Left renal cortex interstitium (tissue), 4 donors: ENCODE measurements at regions not wholly inside any gene's neighbourhood (a gene's known extent, or its start where the extent isn't known, plus 50 kb on each side); places are given as distances from the start of the nearest gene placed in this dataset.

Experiments used
- DNase-seq, 4 donors: peaks; one replicate each; pipeline ENCODE4 v3.0.0-alpha.2; 2013; ENCODE audit warnings: low read depth in 4 of 4, low spot score in 2 of 4, missing footprints in 1 of 4

DNA sequence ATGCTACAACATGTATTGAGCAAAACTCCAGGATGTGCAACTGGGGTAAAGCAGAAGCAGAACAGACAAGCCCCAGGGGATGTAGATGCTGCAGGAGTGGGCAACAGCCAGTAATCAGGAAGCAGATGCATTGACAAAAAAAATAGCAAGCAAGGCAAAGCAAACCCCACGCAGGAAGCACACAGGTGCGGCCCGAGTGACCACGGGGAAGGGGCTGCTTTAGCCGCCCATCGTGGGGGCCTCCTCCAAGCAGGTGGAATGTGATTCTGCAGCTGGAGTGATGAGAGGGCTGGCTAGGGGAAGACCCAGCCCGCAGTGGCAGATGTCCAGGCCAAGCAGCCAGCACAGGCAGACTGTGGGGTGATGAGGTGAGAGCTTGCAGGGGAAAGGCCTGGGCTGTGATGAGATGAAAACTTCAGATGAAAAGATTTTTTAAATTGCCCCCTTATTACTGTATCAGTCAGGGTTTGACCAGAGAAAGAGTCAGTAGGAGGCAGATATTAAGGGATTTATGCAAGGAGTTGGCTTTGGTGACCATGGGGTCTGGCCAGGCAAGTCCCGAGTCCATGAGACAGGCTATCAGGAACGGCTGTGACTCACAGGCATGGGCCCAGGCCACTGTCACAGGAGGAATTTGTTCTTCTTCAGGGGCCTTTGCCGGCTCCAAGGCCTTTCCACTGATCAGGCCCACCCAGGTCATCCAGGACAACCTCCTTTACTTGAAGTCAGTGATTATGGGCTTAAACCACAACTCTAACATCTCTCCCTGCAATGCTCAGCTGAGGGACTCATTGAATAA is 207.6 kb downstream of the ANKRD60 start:
- DNase-seq = no peak

DNA sequence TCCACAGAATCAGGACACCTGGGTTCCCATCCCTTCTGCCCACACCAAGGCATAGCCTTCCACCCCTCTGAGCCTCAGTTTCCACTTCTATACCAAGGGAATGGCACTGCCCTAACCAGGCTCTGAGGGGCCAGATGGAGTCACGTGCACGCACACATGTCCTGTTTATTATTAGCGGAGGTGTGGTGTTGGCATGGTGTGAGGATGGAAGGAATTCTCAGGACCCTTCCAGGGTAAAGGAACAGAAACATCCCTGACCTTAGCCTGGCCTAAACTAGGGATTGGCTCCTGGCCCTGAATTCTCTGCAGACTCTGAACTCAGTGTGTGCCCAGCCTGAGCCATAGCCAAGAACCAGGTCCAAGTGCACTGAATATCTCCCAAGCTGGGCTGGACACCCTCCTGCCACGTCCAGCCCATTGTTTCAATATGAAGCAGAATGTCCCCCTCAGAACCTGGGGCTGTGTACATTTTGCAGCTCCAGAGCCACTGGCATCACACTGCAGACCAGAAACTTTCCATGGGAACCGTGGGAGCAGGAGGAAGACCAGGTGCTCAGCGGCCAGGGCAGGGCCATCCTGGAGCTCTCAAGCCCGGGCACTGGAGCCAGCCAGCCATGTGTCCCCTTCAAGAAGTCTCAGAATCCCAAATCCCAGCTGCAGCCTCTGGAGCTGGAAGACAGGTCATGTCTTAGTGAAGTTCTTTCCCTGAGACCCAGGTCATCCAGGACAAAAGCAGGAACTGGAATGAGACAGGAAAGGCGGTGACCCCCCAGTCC is 208.4 kb downstream of the ANKRD60 start:
- no peak for DNase-seq

DNA sequence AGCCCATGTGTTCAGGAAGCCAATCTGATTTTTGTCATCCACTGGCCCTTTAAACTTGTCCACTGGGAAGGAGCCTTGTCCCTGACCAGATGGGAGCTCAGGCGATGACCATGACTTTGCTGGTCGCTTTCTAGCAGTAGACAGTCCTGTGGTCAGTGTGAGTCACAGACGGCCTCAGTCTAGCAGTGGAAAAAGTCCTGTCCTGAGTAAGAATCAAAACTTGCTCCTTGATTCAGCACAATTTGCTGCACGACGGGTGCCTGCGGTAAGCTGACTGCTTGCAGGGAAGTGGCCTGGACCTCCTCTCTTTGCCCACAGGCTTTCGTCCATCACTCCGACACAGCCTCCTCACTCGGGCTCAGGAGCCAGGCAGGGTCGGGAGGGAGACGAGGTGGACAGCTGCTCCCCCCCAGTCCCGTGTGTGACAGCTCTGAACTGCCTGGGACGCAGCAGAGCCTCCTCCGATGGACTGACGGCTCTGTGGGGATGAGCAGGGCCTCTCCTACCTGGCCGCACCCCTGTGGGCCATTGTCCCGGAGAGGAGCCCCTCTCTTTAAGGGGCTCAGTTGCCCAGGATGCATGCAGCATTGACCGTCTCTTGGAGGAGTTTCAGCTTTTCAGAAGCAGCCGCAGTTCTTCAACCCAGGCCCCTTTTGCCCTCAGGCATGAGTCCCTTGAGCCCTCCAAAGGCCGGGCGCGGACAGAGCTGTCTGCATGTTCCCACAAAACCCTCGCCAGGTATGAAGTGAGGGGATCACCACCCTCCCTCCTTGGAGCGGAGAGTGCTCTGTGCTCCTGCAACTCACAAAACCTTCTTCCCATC is 209.2 kb downstream of the ANKRD60 start:
- no peak for DNase-seq

DNA sequence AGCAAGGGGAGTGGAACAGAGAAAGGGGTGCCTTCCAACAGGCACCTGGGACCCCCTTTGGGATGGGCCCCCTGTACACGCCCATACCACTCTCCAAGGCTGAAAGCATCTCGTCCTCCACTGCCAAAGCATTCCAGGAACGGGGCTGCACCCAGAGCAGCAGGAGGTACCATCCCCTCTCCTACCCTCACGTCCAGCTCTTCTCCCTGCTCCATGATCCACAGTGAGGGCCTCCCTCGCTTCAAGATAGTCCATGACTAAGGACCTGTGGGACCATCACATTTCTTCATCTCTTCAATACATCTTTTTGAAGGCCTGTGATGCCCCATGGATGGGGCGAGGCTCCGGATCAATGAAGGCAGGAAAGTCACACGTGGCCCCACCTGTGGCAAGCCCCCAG is 209.9 kb downstream of the ANKRD60 start:
- DNase-seq = no peak

DNA sequence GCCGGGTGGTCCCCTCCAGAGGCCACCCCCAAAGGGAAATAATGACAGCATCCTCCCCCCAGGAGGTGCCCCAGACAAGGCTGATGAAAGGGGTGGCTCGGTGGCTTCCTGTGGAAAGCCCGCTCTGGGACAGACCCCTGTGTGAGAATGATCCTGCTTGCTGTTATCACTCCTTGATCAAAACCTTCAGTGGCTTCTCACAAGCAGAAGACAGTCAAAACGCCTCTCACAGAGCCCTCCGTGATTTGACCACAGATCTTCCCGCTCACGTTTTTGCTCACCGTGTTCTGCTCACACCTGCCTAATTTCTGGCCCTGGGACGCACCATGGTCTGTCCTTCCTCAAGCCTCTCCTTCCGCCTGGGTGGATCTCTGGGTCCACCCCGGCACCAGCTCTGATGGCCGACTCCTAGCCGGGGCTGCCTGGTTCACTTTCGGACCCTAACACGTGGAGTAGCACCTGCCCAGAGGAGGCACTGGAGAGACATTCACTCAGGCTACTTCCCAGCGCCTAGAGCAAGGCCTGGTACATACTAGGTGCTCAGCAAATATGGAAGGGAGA is 210.4 kb downstream of the ANKRD60 start:
- no peak for DNase-seq

DNA sequence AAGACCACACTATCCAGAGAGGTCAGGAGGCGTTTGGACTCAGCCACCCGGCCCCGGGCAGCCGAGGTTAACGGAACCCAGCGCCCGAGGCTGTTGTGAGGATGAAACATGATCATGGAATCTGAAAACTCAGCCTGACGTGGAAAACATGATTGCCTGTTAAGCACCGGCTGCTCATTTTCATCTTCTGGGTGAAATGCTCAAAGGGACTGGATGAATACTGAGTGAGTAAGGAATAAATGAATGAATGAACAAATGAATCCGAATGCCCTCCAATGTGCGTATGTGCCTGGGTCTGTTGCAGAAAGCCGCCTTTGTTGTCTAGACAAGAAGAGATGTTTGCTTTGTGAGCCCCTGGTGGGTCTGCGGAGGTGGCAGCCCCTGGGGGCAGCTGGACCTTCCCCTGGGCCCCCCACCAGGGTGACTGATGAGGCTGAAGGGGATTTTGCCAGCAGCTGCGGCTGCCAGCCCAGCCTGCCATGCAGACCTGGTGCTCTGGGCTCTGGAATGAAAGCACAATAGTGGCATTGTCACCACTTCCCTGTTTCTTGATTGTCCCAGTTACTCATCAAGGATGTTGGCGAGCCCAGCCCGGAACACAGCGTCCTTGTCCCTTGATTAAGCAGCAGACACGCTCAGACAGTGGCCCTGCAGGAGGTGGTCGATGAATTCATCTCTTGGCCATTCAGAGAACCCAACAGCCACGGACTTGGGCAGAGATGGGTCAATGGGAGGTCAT is 211.1 kb downstream of the ANKRD60 start:
- DNase-seq = no peak

DNA sequence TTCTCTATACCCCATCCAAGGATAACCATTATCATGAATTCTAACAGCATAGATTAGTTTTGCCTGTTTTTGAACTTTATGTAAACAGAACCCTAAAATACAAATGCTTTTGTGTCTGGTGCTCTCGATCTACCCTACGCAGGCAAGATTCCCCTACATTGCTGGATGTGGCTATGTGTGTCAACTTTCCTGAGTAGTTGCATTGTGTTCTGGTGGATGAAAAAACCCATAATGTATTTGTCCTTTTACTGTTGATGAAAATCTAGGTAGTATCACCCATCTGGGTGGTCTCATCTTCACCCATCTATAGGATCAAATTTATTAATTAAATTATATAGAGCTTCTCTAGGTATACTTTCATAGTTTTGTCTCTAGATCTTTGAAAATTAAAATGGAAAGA is 211.7 kb downstream of the ANKRD60 start:
- DNase-seq = no peak

DNA sequence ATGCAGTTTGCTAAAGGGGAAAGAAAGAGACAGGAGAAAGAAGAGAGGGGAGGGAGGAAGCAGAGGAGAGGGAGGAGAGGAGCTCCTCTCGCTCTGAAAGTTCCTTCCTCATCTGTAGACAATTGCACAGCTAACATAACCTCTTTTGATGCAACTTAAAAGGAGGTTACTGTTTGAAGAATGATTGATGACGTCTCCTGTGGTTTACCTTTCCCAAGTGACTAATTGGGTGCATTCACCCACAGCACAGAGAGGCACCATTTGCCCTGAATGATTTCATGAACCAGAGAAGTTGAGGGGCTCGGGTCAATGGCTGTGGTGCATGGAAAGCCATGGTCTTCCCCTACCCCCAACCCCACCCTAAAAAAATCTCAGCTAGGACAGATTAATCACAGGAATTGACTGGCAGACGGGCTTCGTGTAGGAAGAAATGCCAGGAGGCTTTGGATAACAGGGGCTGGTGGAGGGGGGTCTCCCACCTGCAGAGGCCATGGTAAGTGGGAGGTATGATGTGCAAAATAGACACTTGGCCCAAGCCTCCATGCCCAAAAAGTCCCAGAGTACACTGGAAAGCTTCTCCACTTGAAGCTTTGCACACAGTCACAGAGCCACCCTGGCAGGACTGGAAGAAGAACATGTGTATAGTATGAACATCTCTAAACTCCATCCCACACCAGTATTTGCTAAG is 213.7 kb downstream of the ANKRD60 start:
- DNase-seq = no peak

DNA sequence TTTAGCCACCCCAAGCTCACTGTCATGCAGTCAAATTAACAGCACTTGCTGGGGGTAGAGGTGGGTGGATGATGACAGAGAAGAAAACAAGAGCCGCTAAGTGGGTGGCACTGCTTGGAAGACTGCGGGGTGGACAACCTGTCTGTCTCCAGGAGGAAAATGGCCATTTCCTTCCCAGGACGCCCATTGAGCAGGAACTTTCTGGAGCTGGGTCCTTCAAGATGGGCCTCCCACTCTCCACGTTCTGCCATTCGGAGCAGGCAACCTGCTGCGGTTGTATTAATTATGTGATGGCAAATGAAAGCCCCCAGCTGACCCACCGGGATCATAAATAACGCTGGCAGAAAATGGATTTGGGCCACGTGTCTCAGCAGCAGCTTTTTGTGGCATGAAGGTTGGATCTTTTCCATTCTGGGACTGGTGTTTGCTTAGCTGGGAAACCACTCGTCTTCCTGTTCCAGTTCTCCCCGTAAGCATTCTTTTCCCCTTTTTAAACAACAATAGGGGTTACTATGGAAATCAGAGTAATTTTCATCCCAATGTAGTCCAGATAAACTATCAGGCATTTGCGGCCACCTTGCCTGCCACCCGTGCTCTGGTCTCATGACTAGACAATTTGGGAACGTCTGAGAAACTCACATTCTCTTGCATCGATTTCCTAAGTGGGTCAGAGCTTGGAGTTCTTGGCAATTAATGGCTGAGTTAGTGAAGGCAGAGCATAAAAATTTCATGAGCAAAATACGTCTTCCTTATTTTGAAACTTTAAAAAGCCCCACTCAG is 215.5 kb downstream of the ANKRD60 start:
- DNase-seq = no peak

DNA sequence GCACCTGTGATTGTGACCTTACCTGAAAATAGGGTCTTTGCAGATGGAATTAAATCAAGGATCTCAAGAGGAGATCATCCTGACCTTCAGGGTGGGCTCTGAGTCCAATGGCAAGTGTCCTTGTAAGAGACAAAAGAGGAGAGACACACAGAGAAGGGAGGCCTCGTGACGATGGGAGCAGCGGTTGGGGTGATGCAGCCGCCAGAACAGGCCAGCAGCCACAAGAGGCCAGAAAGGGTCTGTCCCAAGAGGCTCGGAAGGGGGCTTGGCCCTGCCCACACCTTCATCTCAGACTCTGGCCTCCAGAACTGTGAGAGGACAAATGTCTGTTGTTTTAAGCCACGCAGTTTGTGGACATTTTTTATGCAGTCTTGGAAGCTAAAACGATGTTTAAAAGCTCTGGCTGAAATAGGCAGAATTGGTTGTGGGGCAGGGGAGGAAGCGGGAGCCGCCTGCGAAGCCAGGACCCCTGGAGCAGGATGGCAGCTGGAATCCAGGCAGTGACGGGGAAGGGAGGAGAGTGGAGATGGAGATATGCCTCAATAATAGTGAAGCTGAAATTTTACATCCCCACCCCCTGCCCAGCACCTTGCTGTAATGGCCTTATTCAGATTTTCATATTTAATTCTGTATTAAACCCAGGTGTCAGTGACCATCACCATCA is 216.4 kb downstream of the ANKRD60 start:
- DNase-seq = no peak

DNA sequence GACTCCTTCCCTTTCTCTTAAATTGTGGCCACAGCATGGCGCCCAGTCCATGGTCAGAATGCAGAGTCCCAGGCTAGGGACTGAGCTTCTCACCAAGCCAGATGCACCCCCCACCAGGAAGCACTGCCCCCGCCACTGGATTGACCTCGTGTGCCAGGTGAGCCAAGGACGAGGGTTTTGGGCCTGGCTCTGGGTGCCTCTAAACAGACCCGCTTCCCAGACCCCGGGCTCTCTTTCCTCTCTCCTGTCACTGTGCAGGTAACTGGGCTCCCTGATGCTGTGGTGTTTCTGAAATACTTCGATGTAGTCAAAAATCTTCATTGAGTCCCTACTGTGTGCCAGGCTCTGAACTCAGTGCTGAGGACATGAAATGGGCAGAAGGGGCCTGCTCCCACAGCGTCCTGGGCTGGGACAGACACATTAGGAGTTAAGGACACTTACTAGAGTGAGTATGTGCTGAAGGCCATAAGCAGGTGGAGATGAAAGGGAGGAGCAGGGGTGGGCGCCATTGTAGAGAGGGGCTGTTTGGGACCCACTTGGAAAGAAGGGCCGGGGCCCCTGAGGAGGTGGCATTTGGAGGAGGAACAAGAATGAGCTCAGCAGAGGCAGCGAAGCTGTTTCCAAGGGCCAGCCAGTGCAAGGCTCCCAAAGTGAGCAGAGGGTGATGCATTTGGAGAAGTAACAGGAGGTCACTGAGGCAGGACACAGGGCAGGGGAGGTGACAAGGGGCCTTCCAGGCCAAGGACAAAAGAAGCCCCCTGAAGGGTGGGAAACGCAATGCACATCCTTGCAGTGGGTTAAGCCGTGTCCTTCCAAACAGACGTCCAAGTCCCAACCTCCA is 217.1 kb downstream of the ANKRD60 start:
- no peak for DNase-seq

DNA sequence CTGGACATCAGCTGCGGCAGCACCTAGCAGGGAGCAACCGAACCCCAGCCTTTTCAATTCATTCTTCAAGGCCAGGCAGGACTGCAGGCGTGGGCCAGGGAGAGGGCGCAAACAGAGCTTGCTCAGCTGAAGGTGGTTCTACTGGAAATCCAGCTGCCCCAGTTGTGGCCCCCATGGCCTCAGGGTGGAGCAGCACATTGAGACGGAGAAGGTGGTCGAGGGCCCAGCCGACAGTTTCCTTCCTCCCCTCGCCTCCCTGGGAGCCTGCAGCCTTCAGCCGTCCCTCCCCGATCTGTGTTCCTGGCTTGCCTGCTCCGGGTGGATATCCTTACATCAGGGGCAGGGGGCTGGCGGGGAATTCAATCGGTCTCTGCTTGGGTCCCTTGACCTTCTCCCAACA is 217.8 kb downstream of the ANKRD60 start:
- no peak for DNase-seq

DNA sequence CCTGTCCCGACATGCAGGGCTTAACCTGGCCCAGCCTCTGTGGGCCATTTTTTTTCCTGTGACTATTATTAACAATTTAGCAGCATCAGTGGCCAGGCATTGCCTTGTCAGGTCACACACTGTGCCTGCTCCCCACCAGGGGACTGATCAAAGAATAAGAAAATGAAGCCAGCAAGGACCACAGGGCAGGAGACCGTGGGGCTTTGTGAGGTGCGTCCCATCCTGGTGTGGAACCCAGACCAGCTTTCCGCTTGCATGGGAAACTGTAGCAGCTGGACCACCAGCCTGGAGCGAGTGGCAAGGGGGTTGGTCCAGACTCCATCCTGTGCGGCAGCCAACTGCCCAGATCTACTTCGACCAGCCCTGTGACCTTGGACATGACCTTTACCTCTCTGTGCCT is 218.3 kb downstream of the ANKRD60 start:
- no peak for DNase-seq

DNA sequence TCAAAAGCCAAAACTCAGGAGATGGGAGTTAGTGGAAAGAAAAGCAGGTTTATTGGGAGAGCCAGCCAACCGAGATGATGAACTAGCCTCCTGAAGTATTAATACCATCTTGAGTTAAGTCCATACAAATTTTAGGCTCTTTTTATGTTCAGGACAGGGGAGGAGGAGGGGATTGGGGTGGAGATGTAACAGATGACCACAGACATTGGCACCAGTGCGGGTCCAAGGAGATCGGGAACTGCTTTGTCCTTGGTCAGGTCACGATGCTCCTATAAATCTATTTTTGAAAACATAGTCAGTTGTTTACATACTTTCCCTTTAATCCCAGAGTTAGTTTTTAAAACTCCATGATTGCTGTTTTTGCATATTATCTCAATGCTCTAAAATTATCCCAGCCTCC is 219.6 kb downstream of the ANKRD60 start:
- no peak for DNase-seq

DNA sequence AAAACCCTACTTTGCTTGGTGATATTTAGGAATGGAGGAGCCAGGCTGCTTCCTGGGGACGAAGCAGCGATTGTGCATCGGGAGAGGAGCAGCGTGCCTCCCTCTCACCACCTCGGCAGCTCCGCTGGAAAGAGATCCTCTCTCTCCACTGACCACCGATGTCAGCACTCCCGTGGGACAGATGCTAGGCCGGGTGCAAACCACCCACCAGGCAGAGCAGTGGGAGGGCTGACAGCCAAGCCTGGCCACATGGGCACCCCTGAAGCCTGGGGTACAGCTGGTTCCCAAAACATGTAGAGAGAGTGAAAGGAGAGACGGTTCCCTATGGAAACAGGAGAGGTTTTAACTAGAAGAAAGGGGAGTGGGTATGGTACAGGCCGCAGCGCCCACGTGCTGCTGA is 220.0 kb downstream of the ANKRD60 start:
- no peak for DNase-seq

DNA sequence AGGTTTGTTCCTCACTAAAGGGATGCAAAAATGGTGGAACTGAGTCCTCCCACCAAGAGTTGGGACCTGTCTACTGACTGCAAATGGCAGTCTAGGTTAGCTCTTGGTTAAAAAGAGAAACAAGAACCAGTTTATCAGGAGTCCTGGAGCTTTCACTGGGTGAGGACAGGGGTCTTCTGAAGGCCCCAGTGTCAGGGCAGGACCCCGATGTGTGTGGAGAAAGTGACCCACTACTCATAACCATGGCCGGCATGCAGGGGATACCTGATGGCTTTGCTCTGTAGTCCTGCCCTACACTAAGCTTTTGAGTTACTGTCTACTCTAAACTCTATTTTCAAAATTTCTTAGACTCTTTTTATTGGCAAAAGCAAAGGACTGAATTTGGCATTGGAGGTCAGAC is 220.5 kb downstream of the ANKRD60 start:
- DNase-seq = no peak
